GM23248 (cell line): ENCODE measurements at regions not wholly inside any gene's neighbourhood (a gene's known extent, or its start where the extent isn't known, plus 50 kb on each side); places are given as distances from the start of the nearest gene placed in this dataset.
A peak's percentile ranks its signal among the peaks of the same experiment; 100 is the strongest.
"Not testable (repeated sequence)": the region's sequence is repeated elsewhere in the genome, so short reads cannot be mapped to it uniquely, and the experiment has no call there.

Experiments used
- DNase-seq: peaks from one replicate; pipeline ENCODE4 v3.0.0-alpha.2; 2015
- H2AFZ ChIP-seq: fragments of 200-600 bp; sonication (generic); 2 replicates; pipeline ENCODE4 v1.6.1; 2016; ENCODE audit warnings: antibody characterized with exemption
- H3F3A ChIP-seq: fragments of 200-600 bp; sonication (generic); 2 replicates; pipeline ENCODE4 v1.6.1; 2016; ENCODE audit warnings: mild to moderate bottlenecking, antibody characterized with exemption, mixed run types; ENCODE audit not compliant: insufficient read depth
- H3K27ac ChIP-seq: fragments of 200-600 bp; sonication (generic); 2 replicates; pipeline ENCODE4 v1.5.1; 2016; ENCODE audit warnings: mild to moderate bottlenecking
- H3K27me3 ChIP-seq: fragments of 200-600 bp; sonication (generic); replicated peaks from 2 replicates; pipeline ENCODE4 v1.6.1; 2016; ENCODE audit warnings: mild to moderate bottlenecking; ENCODE audit not compliant: insufficient read depth
- H3K36me3 ChIP-seq: fragments of 200-600 bp; sonication (generic); 2 replicates; pipeline ENCODE4 v1.6.1; 2016; ENCODE audit warnings: low read depth, mild to moderate bottlenecking
- H3K4me1 ChIP-seq: fragments of 200-600 bp; sonication (generic); 2 replicates; pipeline ENCODE4 v1.6.1; 2016; ENCODE audit warnings: mild to moderate bottlenecking; ENCODE audit not compliant: insufficient read depth
- H3K4me2 ChIP-seq: fragments of 200-600 bp; sonication (generic); one replicate; pipeline ENCODE4 v1.6.1; 2016; ENCODE audit warnings: mild to moderate bottlenecking; ENCODE audit not compliant: unreplicated experiment
- H3K4me3 ChIP-seq: fragments of 200-600 bp; sonication (generic); 2 replicates; pipeline ENCODE4 v1.5.1; 2016; ENCODE audit warnings: mild to moderate bottlenecking
- H3K79me2 ChIP-seq: fragments of 200-600 bp; sonication (generic); 2 replicates; pipeline ENCODE4 v1.6.1; 2016; ENCODE audit warnings: mild to moderate bottlenecking; ENCODE audit not compliant: insufficient read depth
- H3K9ac ChIP-seq: fragments of 200-600 bp; sonication (generic); 2 replicates; pipeline ENCODE4 v1.6.1; 2016; ENCODE audit warnings: mild to moderate bottlenecking
- H3K9me2 ChIP-seq: fragments of 200-600 bp; sonication (generic); 2 replicates; pipeline ENCODE4 v1.6.1; 2016; ENCODE audit warnings: mixed run types, mild to moderate bottlenecking, moderate library complexity; ENCODE audit not compliant: insufficient read depth
- H3K9me3 ChIP-seq: fragments of 200-600 bp; sonication (generic); one replicate; pipeline ENCODE4 v1.6.1; 2017; ENCODE audit warnings: low read depth
- H4K20me1 ChIP-seq: fragments of 200-600 bp; sonication (generic); 2 replicates; pipeline ENCODE4 v1.6.0; 2016; ENCODE audit not compliant: insufficient read depth
- EZH2 ChIP-seq: fragments of 200-600 bp; sonication (generic); IDR thresholded peaks from 2 replicates; pipeline ENCODE4 v1.6.1; 2018; ENCODE audit warnings: antibody characterized with exemption, mild to moderate bottlenecking; ENCODE audit not compliant: insufficient read depth, poor library complexity, severe bottlenecking
- EZH2phosphoT487 ChIP-seq: fragments of 200-600 bp; sonication (generic); IDR thresholded peaks from 2 replicates; pipeline ENCODE4 v1.6.1; 2018; ENCODE audit warnings: antibody characterized with exemption, moderate library complexity, mild to moderate bottlenecking, low read depth; ENCODE audit not compliant: insufficient read depth
- WGBS, 2 experiments: methylation state at CpG; one replicate each; pipeline ENCODE4 v1.1.6; 2015 to 2017; ENCODE audit warnings: low lambda C conversion rate in 2 of 2, low coverage in 1 of 2; ENCODE audit errors: missing lambda C conversion rate in 2 of 2; 5-methylcytosine and 5-hydroxymethylcytosine counted together
- in situ Hi-C: fragments of 300-500 bp; cut with MboI; formaldehyde crosslinking; loops from 2 replicates; pipeline ENCODE4 v1.15.0; 2020

DNA sequence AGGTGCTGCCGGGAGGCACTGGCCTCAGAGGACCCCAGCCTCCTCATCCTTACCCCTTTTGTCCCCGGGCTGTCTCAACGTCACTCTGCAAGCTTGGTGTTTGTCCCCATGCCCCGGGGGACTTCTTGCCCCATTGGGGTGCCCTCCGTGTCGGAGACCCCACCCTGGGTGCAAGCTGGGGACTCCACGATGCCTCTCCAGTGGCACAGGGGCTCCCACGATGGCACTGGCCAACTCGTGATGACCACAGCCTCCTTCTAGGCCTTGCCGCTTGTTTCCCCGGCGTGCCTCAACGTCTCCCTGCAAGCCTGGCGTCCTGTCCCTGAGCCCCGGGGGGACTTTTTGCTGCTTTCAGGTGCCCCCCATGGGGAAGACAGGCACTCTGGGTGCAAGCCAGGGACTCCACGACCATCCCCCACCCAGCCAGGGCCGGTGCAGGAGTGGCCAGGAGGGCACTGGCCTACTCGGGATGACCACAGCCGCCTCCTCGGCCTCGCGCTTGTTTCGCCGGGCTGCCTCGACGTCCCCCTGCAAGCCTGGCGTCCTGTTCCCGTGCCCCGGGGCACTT, 237.0 kb downstream of the TUBA3C start:
- Histone ChIP-seq H3K9ac (no peak overlapping the region), H2AFZ (no peak overlapping the region), H3K9me3 (no peaks in the 10 kb centered on the region), H3K27me3 (no peaks in the 10 kb centered on the region), H3K27ac (no peak overlapping the region), H3K79me2 (no peaks in the 10 kb centered on the region), H3F3A (no peaks in the 10 kb centered on the region), H3K36me3 (no peaks in the 10 kb centered on the region), H3K4me3 (no peak overlapping the region), H3K4me2 (no peak overlapping the region), H3K4me1 (no peaks in the 10 kb centered on the region), H3K9me2 (no peaks in the 10 kb centered on the region), H4K20me1 (no peaks in the 10 kb centered on the region)
- 63% methylated on average over 26 to 29 of the region's 29 CpGs for WGBS, 2 experiments
- TF ChIP-seq EZH2phosphoT487 (no peak), EZH2 (no peak)
- in situ Hi-C loops, result no loop called here
- DNase-seq, result no peak

DNA sequence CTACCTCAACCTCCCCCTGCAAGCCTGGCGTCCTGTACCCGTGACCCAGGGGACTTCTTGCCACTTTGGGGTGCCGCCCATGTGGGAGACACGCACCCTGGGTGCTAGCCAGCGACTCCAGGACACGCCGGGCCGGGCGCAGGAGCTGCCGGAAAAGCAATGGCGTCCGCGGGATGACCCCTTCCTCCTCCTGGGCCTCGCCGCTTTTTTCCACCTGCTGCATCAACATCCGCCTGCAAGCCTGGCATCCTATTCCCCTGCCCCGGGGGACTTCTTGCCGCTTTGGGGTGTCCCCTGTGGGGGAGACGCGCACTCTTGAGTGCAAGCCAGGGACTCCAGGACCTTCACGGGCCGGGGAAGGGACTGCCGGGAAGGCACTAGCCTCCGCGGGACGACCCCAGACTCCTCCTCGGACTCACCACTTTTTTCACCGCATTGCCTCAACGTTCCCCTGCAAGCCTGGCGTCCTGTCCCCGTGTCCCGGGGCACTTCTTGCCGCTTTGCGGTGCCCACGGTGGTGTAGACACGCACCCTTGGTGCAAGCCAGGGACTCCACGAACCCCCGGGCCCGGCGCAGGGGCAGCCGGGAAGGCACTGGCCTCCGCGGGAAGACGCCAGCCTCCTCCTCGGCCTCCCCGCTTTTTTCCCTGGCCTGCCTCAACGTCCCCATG, 237.8 kb downstream of the TUBA3C start:
- no peaks in the 10 kb centered on the region for H3K9me3 ChIP-seq
- TF ChIP-seq EZH2phosphoT487 (no peak), EZH2 (no peak)
- H3K4me2 ChIP-seq, result no peak overlapping the region
- no peaks in the 10 kb centered on the region for H3K79me2 ChIP-seq
- H3K27me3 ChIP-seq, result no peaks in the 10 kb centered on the region
- H3K9ac ChIP-seq, result no peak overlapping the region
- H3K4me1 ChIP-seq, result no peaks in the 10 kb centered on the region
- H3K27ac ChIP-seq, result no peak overlapping the region
- DNase-seq, result no peak
- H3F3A ChIP-seq, result no peaks in the 10 kb centered on the region
- WGBS, 2 experiments, result 79 to 82% methylated on average over 27 to 46 of the region's 47 CpGs
- H2AFZ ChIP-seq, result no peak overlapping the region
- no peaks in the 10 kb centered on the region for H4K20me1 ChIP-seq
- H3K9me2 ChIP-seq, result no peaks in the 10 kb centered on the region
- no peaks in the 10 kb centered on the region for H3K36me3 ChIP-seq
- H3K4me3 ChIP-seq, result no peak overlapping the region
- in situ Hi-C loops, result no loop called here

DNA sequence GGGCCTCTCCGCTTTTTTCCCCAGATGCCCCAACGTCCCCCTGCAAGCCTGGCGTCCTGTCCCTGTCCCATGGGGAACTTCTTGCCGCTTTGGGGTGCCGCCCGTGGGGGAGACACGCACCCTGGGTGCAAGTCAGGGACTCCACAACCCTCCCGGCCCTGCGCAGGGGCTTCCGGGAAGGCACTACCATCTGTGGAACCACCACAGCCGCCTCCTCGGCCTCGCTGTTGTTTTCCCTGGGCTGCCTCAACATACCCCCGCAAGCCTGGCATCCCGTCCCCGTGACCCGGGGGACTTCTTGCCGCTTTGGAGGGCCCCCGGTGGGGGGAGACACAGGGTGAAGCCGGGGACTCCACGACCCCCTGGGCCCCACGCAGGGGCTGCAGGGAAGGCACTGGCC, 238.4 kb downstream of the TUBA3C start:
- H3K27me3 ChIP-seq, result no peaks in the 10 kb centered on the region
- H3K9me3 ChIP-seq, result no peaks in the 10 kb centered on the region
- in situ Hi-C loops, result no loop called here
- no peaks in the 10 kb centered on the region for H3K36me3 ChIP-seq
- H3K9me2 ChIP-seq, result no peaks in the 10 kb centered on the region
- DNase-seq, result no peak
- H4K20me1 ChIP-seq, result no peaks in the 10 kb centered on the region
- no peaks in the 10 kb centered on the region for H3K4me1 ChIP-seq
- H3K79me2 ChIP-seq, result no peaks in the 10 kb centered on the region
- H2AFZ ChIP-seq, result no peak overlapping the region
- no peak overlapping the region for H3K27ac ChIP-seq
- no peak overlapping the region for H3K9ac ChIP-seq
- no peaks in the 10 kb centered on the region for H3F3A ChIP-seq
- no peak overlapping the region for H3K4me3 ChIP-seq
- no peak for TF ChIP-seq EZH2
- TF ChIP-seq EZH2phosphoT487, result no peak
- H3K4me2 ChIP-seq, result no peak overlapping the region
- 68 to 75% methylated on average over 15 to 22 of the region's 22 CpGs for WGBS, 2 experiments

GRCh38 chr13:18936104-18936503, 245.5 kb downstream of the TUBA3C start:
- Histone ChIP-seq H3K4me1 (no peaks in the 10 kb centered on the region), H3K9ac (no peak overlapping the region), H3K27me3 (no peaks in the 10 kb centered on the region), H3K36me3 (no peaks in the 10 kb centered on the region), H3F3A (no peaks in the 10 kb centered on the region), H2AFZ (no peak overlapping the region), H3K4me3 (no peak overlapping the region), H4K20me1 (no peaks in the 10 kb centered on the region), H3K9me2 (no peaks in the 10 kb centered on the region), H3K27ac (no peak overlapping the region), H3K9me3 (no peaks in the 10 kb centered on the region), H3K79me2 (no peaks in the 10 kb centered on the region), H3K4me2 (no peak overlapping the region)
- in situ Hi-C loops, result no loop called here
- 34 to 38% methylated on average over 3 of the region's 3 CpGs for WGBS, 2 experiments
- no peak for TF ChIP-seq EZH2
- no peak for TF ChIP-seq EZH2phosphoT487
- DNase-seq, result peak; percentile 2

GRCh38 chr13:18921063-18921462, 260.6 kb downstream of the TUBA3C start:
- in situ Hi-C loops, result no loop called here
- Histone ChIP-seq H3K79me2 (no peaks in the 10 kb centered on the region), H3K9me3 (no peaks in the 10 kb centered on the region), H3K4me3 (no peak overlapping the region), H3K27me3 (no peaks in the 10 kb centered on the region), H3K9me2 (no peaks in the 10 kb centered on the region), H3K4me1 (no peaks in the 10 kb centered on the region), H3K36me3 (no peaks in the 10 kb centered on the region), H3K4me2 (no peak overlapping the region), H3F3A (no peaks in the 10 kb centered on the region), H3K9ac (no peak overlapping the region), H2AFZ (no peak overlapping the region), H3K27ac (no peak overlapping the region), H4K20me1 (no peaks in the 10 kb centered on the region)
- TF ChIP-seq EZH2phosphoT487 (no peak), EZH2 (no peak)
- WGBS, 2 experiments, result 3 to 11% methylated on average over 4 of the region's 4 CpGs
- no peak for DNase-seq

- WGBS, 2 experiments, result 46 to 50% methylated on average over 11 to 12 of the region's 12 CpGs
- H3K27me3 ChIP-seq, H3K27ac ChIP-seq, H3K4me1 ChIP-seq, H3K4me3 ChIP-seq, in situ Hi-C loops, H3K9ac ChIP-seq, H3K9me2 ChIP-seq, H3F3A ChIP-seq, H3K79me2 ChIP-seq, H2AFZ ChIP-seq, DNase-seq, H3K36me3 ChIP-seq, H3K9me3 ChIP-seq, H4K20me1 ChIP-seq, H3K4me2 ChIP-seq: not testable (repeated sequence)
These were observed 276.5 kb downstream of the TUBA3C start for GRCh38 chr13:18905096-18905495.

DNA sequence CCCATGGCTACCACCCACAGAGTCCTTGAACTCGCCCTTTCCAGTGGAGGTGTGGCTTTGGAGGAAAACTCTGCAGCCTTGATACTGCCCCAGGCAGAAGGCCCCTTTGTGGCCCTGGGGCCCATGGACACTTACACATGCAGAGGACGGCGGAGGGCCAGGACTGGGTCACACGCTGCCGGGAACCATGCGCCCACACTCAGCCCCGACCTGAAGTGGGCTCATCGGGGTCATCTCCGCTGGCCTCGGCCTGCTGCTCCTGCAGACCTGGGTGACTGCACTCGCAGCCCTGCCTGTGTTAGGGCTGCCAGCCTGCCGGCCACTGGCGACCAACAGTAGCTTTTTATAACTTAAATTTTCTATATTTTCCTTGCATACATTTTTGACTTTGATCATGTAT, 286.2 kb downstream of the TUBA3C start:
- H3K9ac ChIP-seq, H3K4me3 ChIP-seq, H3K4me1 ChIP-seq, H4K20me1 ChIP-seq, H3K9me3 ChIP-seq, H3K4me2 ChIP-seq, H3K79me2 ChIP-seq, DNase-seq, in situ Hi-C loops, H3K36me3 ChIP-seq, H3F3A ChIP-seq, H3K9me2 ChIP-seq, H3K27me3 ChIP-seq, H2AFZ ChIP-seq, H3K27ac ChIP-seq: not testable (repeated sequence)
- WGBS, 2 experiments, result 44 to 50% methylated on average over 8 to 12 of the region's 13 CpGs
